ENCODE measurements at regions not wholly inside any gene's neighbourhood (a gene's known extent, or its start where the extent isn't known, plus 50 kb on each side); places are given as distances from the start of the nearest gene placed in this dataset.

GRCh38 chr5:168027007-168027406 lies 264.4 kb upstream of the WWC1 start:
- H3K4me1 Mint-ChIP-seq (ENCODE audit: low read depth), result no peaks in the 10 kb centered on the region
- H3K27me3 Mint-ChIP-seq (ENCODE audit: low read depth), result peaks cover 20% of the 10 kb centered on the region
- no peak overlapping the region for H3K27ac Mint-ChIP-seq (ENCODE audit: unreplicated experiment)
- H3K9me3 Mint-ChIP-seq (ENCODE audit: low read depth), result no peaks in the 10 kb centered on the region
- DNase-seq (ENCODE audit: low spot score), result no peak
- no peak for TF ChIP-seq CTCF (IDR thresholded peaks at IDR 0.05)
- no peak overlapping the region for H3K4me3 Mint-ChIP-seq (ENCODE audit: unreplicated experiment)
- H3K36me3 Mint-ChIP-seq (ENCODE audit: low read depth), result no peaks in the 10 kb centered on the region

- no peak for DNase-seq (ENCODE audit: low spot score)
- Mint-ChIP-seq H3K36me3 (ENCODE audit: low read depth) (no peaks in the 10 kb centered on the region), H3K4me1 (ENCODE audit: low read depth) (no peaks in the 10 kb centered on the region), H3K4me3 (ENCODE audit: unreplicated experiment) (no peak overlapping the region), H3K27me3 (ENCODE audit: low read depth) (peaks cover 18% of the 10 kb centered on the region), H3K9me3 (ENCODE audit: low read depth) (no peaks in the 10 kb centered on the region), H3K27ac (ENCODE audit: unreplicated experiment) (no peak overlapping the region)
- no peak for TF ChIP-seq CTCF (IDR thresholded peaks at IDR 0.05)
Observed at GRCh38 chr5:168030912-168031311, 260.5 kb upstream of the WWC1 start.

- no peaks in the 10 kb centered on the region for H3K4me1 Mint-ChIP-seq (ENCODE audit: low read depth)
- H3K9me3 Mint-ChIP-seq (ENCODE audit: low read depth), result no peaks in the 10 kb centered on the region
- no peak for DNase-seq (ENCODE audit: low spot score)
- H3K27me3 Mint-ChIP-seq (ENCODE audit: low read depth), result peaks cover 16% of the 10 kb centered on the region
- no peak for TF ChIP-seq CTCF (IDR thresholded peaks at IDR 0.05)
- no peak overlapping the region for H3K27ac Mint-ChIP-seq (ENCODE audit: unreplicated experiment)
- H3K36me3 Mint-ChIP-seq (ENCODE audit: low read depth), result no peaks in the 10 kb centered on the region
- H3K4me3 Mint-ChIP-seq (ENCODE audit: unreplicated experiment), result no peak overlapping the region
Observed at GRCh38 chr5:168031614-168032013, 259.8 kb upstream of the WWC1 start.

GRCh38 chr5:168039039-168039438 lies 252.4 kb upstream of the WWC1 start:
- no peak overlapping the region for H3K4me3 Mint-ChIP-seq (ENCODE audit: unreplicated experiment)

GRCh38 chr5:168039566-168040248 lies 251.7 kb upstream of the WWC1 start:
- H3K4me3 Mint-ChIP-seq (ENCODE audit: unreplicated experiment), result no peak overlapping the region
- peaks cover 19% of the 10 kb centered on the region for H3K27me3 Mint-ChIP-seq (ENCODE audit: low read depth)

More at GRCh38 chr5:168039039-168039438, 252.4 kb upstream of the WWC1 start:
- H3K36me3 Mint-ChIP-seq (ENCODE audit: low read depth), result no peaks in the 10 kb centered on the region
- H3K27ac Mint-ChIP-seq (ENCODE audit: unreplicated experiment), result no peak overlapping the region
- DNase-seq (ENCODE audit: low spot score), result no peak
- TF ChIP-seq CTCF (IDR thresholded peaks at IDR 0.05), result no peak
- no peaks in the 10 kb centered on the region for H3K9me3 Mint-ChIP-seq (ENCODE audit: low read depth)
- peaks cover 19% of the 10 kb centered on the region for H3K27me3 Mint-ChIP-seq (ENCODE audit: low read depth)
- H3K4me1 Mint-ChIP-seq (ENCODE audit: low read depth), result peaks cover 6% of the 10 kb centered on the region

More at GRCh38 chr5:168039566-168040248, 251.7 kb upstream of the WWC1 start:
- H3K27ac Mint-ChIP-seq (ENCODE audit: unreplicated experiment), result no peak overlapping the region
- no peaks in the 10 kb centered on the region for H3K36me3 Mint-ChIP-seq (ENCODE audit: low read depth)
- H3K9me3 Mint-ChIP-seq (ENCODE audit: low read depth), result no peaks in the 10 kb centered on the region
- no peak for DNase-seq (ENCODE audit: low spot score)
- peaks cover 6% of the 10 kb centered on the region for H3K4me1 Mint-ChIP-seq (ENCODE audit: low read depth)
- no peak for TF ChIP-seq CTCF (IDR thresholded peaks at IDR 0.05)
